ENCODE measurements at regions not wholly inside any gene's neighbourhood (a gene's known extent, or its start where the extent isn't known, plus 50 kb on each side); places are given as distances from the start of the nearest gene placed in this dataset.
A peak's percentile ranks its signal among the peaks of the same experiment; 100 is the strongest.
"Not testable (repeated sequence)": the region's sequence is repeated elsewhere in the genome, so short reads cannot be mapped to it uniquely, and the experiment has no call there.

DNA sequence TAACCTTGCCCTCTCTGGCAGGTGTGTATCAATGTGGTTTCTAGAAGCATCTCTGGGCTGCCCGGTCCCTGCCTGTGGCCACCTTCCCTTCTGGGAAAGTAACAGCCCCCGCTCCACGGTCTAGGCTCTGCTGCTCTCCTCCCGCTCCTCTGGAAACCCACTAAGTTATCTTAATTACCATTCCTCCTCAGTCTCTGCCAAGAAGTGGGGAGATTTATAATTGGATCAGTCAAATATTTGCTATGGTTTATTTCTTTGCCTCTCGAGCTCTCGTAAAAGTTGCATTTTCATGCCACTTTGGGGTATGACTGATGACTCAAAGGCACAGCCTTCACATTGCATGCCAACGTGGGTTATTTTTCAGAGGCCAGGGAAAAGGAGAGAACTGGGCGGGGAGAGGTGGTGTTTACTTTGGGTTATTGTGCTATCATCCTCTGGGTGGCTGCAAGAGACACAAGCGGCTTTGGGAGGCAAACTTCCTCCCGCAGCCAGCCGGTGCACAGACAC is 205.3 kb upstream of the WWC1 start:
- DNase-seq, result no peak

DNA sequence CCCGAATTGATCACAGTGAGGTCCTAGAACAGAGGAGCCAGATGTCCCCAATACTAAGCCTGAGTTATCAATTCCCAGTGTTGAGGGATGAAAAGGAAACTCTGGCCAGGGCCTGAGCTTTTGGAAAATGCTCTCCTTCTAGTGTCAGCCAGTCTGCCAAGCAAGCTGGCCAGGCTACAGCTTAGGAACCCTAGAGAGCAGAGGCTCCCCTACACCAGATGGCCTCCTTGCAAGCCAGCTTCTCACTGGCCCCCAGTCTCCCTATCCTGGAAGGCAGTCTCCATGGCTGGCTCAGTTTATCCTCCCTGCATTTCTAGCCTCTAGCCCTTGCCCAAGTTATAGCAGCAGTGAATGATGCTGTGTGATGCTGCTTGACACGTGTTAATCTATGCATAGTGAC is 204.7 kb upstream of the WWC1 start:
- DNase-seq, result no peak

GRCh38 chr5:168088410-168089173 is 202.9 kb upstream of the WWC1 start:
- no peak for DNase-seq

DNA sequence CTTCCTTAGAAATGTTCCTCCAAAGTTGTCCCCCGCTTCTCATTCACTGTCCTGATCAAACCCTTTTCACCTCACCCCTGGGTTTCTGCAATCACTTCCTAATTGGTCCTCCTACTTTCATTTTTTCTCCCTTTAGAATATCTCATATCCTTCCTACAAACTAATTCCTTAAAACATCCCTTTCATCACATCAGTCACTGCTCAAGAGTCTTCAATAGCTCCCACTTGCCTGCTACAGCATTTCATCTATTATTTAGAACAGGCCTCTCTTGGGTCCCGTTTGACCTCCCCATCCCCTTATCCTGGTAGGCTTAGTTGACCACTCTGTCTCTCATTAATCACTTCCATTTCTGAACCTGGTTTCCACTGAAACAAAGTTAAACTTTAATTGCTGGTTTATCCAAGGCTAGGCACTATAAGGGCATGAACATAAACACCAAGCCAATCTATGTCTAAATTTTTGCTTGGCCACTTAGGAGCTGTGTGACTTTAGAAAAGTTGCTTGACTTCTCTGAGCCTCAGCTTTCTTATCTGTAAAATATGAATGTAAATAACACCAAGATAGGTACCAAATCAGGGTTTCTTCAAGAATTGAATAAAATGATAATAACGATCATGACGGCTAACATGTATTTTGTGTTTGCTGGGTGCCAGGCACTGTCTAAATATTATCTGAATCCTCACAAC is 202.1 kb upstream of the WWC1 start:
- no peak for DNase-seq

DNA sequence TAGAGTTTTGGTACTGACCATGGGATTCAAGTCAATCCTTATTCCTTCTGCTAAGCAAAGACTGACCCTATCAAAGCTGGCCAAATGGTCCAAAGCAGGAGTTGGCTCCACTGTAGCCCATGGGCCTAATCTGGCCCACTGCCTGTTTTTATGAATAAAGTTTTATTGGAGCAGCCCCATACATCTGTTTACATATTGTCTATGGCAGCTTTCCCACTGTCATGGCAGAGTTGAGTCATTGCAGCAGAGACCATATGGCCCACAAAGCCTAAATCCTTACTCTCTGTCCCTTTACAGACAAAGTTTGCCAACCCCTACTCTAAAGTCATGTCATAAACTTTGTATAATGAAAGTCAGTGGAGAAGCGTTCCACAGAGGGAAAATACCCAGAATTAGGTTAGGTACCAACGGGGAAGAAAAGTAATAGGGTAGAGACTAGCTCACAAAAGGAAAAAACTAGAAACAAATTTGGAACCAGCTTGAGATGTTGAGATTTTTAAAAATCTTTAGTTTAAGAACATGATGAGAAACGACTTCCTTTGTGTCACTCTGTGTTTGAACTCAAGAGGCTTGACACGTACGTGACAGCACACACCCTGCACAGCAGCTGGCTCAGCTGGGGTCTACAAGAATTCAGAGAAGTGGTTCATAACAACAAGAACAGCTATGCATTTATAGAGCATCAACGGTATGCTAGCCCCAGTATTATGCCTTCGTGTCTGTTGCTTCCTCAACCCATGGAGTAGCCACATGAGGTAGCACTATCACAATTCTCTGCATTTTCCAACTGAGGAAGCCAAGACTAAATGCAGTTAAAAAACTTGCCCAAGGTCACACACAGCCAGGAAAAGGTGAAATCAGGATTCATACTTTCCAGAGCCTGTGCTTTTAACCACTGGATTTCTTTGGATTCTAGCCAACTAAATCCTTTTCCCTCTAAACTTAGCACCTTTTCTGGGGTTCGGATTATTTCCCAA is 198.9 kb upstream of the WWC1 start:
- no peak for DNase-seq

DNA sequence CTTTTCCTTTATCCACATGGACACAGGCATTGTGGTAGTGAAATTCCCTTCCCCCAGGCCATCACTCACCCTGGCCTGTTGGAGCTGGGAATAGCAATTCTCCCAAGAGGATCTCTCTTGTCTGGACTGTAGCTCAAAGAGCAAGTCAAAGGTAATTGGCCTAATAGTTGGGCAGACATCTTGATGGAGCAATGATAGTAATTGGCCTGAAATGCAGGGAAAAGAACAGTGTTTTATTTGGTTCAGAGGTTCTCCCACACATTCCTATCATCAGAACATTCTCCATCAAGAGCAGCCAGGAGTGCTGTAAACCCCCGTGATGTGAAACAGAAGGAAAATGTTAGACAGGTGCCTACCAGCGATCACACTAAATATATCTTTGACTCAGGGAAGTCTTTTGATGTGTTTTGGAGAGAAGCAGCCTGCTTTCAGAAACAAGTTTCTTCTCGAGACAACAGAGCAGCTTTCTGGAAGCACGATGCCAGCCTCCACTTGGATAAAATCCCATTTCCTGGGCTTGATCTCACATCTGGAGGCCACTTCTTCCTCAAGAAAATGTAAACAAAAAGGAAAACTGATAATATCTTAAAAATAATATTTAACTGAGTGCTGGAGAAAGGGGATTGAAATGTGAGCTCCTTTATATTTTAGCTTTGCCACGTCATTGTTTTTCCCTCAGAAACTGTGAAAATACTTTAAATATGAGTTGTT is 198.1 kb upstream of the WWC1 start:
- DNase-seq, result no peak

GRCh38 chr5:168096525-168096924 is 194.9 kb upstream of the WWC1 start:
- DNase-seq, result no peak

- DNase-seq, result no peak
Observed at GRCh38 chr5:168097876-168098653, 193.4 kb upstream of the WWC1 start.

- DNase-seq, result no peak
Observed at GRCh38 chr5:168101352-168101751, 190.1 kb upstream of the WWC1 start.

DNA sequence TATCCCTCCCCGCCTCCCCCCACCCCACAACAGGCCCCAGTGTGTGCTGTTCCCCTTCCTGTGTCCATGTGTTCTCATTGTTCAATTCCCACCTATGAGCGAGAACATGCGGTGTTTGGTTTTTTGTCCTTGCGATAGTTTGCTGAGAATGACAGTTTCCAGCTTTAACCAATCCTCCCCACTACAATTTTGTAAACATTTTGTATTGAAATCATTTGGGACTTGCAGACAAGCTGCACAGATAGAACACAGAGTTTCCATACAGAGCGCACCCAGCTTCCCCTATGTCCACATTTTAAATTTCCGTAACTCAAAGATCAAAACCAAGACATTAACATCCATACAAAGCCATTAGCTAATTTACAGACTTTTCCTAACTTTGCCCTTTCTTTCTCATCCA is 188.4 kb upstream of the WWC1 start:
- not testable (repeated sequence) for DNase-seq

DNA sequence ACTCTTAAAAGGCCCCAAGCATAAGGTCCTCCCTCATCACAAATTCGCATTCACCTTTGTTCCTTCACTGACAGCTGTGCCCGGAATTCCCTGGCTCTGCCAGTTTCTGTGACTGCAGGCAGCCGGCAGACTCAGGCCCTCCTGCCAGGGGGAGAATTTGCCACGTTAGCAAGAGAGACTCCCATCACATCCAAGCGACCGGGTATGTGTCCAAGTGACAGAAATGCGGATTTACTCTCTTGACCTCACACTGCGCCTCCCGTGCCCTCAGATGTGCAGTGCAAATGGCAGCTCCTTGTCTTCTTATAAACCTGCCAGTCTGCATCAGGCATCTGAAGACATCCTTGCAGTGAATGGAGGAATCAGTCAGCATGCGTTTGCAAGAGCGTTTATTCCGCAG is 187.1 kb upstream of the WWC1 start:
- DNase-seq, result no peak

GRCh38 chr5:168104811-168105481 is 186.5 kb upstream of the WWC1 start:
- no peak for DNase-seq

DNA sequence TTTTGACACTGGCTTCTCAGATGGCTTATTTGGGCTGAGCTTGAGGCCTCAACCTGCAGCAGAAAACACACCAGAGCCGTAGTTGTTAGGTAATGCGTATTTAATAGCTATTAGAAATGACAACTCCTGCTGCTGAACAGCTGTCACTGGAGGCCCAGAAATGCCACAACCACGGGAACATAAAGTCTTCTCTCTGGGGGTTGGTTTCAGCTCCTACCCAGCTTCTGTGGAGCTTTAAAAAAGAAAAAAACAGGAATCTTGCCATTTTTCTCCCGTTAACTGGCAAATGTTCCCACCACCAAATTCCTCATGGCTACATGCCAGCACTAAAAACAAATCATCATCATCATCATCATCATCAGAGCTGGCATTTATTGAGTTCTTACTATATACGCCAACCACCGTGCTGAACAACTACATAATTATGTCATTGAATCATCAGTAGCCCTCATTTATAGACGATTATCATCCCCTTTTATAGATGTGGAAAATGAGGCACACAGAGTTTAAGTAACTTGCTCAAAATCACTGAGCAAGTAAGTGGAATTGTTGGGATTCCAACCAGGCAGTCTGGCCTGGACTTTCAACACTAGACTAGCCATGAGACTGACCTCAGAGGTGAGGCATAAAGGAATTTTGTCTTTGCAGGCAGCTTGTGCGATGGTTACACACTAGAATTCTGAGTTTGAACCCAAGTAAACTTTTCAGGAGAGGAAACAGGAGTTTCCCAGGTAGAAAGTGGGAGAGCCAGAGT is 185.3 kb upstream of the WWC1 start:
- DNase-seq, result no peak

- DNase-seq, result no peak
Observed at GRCh38 chr5:168109441-168109840, 182.0 kb upstream of the WWC1 start.

DNA sequence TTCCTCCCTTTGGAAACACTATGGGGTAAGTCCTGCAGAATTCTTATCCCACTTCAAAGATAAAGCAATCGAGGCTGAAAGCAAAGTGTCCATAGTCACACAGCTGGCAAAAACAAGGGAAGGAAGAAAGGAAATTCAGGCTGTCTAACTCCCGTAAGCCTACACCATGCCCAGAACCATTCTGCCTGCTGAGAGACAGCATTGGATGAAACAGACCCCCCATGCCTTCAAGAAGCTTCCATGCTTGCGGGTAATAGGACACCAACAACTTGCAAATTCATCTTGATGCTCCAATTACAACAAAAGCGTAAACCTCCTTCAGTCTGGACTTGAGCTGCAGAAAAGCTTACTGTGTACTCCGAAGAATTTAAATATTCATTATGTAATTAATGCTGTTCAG is 181.1 kb upstream of the WWC1 start:
- DNase-seq, result no peak

- DNase-seq, result no peak
Observed at GRCh38 chr5:168110870-168111832, 180.3 kb upstream of the WWC1 start.

DNA sequence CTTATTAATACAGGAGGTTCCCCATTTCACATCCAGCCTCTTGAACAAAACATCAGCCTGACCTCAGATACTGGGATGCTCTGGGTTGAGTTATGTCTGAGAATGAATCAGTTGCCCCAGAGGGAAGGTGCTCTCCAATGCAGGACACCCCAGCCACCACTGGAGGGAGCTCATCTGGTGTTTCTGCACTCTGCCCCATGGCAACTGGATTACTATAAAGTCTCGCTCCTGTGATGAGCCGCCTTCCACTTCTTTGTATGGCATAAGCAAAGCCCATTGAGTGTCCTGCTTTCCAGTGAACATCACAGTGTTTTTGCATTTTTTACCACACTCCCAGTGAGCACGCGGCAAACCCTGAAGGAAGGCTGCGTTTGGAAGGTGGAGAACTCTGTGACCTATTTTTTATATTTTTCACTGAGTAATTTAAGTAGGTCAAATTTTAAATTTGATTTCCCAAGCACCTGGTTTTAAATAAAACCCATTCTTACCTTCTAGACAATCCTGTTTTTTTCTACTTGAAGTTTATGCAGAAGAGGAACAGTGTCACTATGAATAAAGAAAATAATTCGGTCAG is 176.9 kb upstream of the WWC1 start:
- DNase-seq, result peak; percentile 17

DNA sequence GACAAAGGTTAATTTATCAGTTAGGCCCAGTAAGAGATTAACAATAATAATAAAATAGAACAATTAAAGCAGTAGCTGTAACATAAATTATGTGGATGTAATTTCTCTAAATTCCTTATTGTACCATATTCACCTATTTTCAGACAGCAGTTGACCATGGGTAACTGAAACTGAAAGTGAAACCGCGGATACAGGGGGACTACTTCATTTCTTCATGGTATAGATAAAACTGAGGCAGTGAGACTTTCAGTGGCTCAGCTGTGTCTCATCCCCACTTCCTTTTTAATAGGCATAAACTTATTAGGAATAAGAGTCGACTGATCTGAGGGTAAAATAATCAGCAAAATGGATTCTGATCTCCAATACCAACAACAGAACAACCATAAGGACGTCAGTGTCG is 174.0 kb upstream of the WWC1 start:
- DNase-seq, result no peak

Data from activated CD8-positive, alpha-beta memory T cell treated with anti-CD3 and anti-CD28 coated beads, Interleukin-2, amount 50 U/mL, for 4 hours (primary cell).